ENCODE measurements at regions not wholly inside any gene's neighbourhood (a gene's known extent, or its start where the extent isn't known, plus 50 kb on each side); places are given as distances from the start of the nearest gene placed in this dataset.
A peak's percentile ranks its signal among the peaks of the same experiment; 100 is the strongest.

GRCh38 chr6:141354191-141354955, 778.4 kb upstream of the GJE1 start:
- Histone ChIP-seq H3K36me3 (ENCODE audit: control insufficient read depth, insufficient read depth, low read length) (no peaks in the 10 kb centered on the region), H3K4me1 (ENCODE audit: control insufficient read depth, insufficient read depth, low read length) (no peaks in the 10 kb centered on the region), H3K27me3 (ENCODE audit: control insufficient read depth, insufficient read depth, low read length) (no peaks in the 10 kb centered on the region), H3K4me3 (ENCODE audit: low read depth, low read length) (no peak overlapping the region), H3K27ac (ENCODE audit: low read depth, low read length) (no peak overlapping the region), H3K9me3 (ENCODE audit: control insufficient read depth, insufficient read depth, low read length) (no peaks in the 10 kb centered on the region)
- DNase-seq (ENCODE audit: low read depth in 4 of 6, low spot score in 6 of 6) = peak in 1 of 6 donors; percentile 28
- WGBS (ENCODE audit: insufficient coverage) = 100% methylated on average over 1 of the region's 4 CpGs

- Histone ChIP-seq H3K4me3 (ENCODE audit: low read depth, low read length) (no peak overlapping the region), H3K27ac (ENCODE audit: low read depth, low read length) (no peak overlapping the region), H3K9me3 (ENCODE audit: control insufficient read depth, insufficient read depth, low read length) (no peaks in the 10 kb centered on the region), H3K36me3 (ENCODE audit: control insufficient read depth, insufficient read depth, low read length) (no peaks in the 10 kb centered on the region), H3K27me3 (ENCODE audit: control insufficient read depth, insufficient read depth, low read length) (no peaks in the 10 kb centered on the region), H3K4me1 (ENCODE audit: control insufficient read depth, insufficient read depth, low read length) (no peaks in the 10 kb centered on the region)
- DNase-seq (ENCODE audit: low read depth in 4 of 6, low spot score in 6 of 6) = no peak
- WGBS (ENCODE audit: insufficient coverage) = no CpG with 5 or more reads among the region's 1 CpG
Measured at GRCh38 chr6:141351721-141352120, 781.0 kb upstream of the GJE1 start.

- Histone ChIP-seq H3K36me3 (ENCODE audit: control insufficient read depth, insufficient read depth, low read length) (no peaks in the 10 kb centered on the region), H3K4me1 (ENCODE audit: control insufficient read depth, insufficient read depth, low read length) (no peaks in the 10 kb centered on the region), H3K4me3 (ENCODE audit: low read depth, low read length) (no peak overlapping the region), H3K27ac (ENCODE audit: low read depth, low read length) (no peak overlapping the region), H3K27me3 (ENCODE audit: control insufficient read depth, insufficient read depth, low read length) (no peaks in the 10 kb centered on the region), H3K9me3 (ENCODE audit: control insufficient read depth, insufficient read depth, low read length) (no peaks in the 10 kb centered on the region)
- DNase-seq (ENCODE audit: low read depth in 4 of 6, low spot score in 6 of 6) = no peak
- WGBS (ENCODE audit: insufficient coverage) = no CpG with 5 or more reads among the region's 1 CpG
Measured at GRCh38 chr6:141349710-141350109, 783.0 kb upstream of the GJE1 start.

GRCh38 chr6:141347906-141348492, 784.7 kb upstream of the GJE1 start:
- WGBS (ENCODE audit: insufficient coverage) = 100% methylated on average over 1 of the region's 3 CpGs
- H3K27me3 ChIP-seq (ENCODE audit: control insufficient read depth, insufficient read depth, low read length) = no peaks in the 10 kb centered on the region
- no peak for DNase-seq (ENCODE audit: low read depth in 4 of 6, low spot score in 6 of 6)
- no peaks in the 10 kb centered on the region for H3K9me3 ChIP-seq (ENCODE audit: control insufficient read depth, insufficient read depth, low read length)
- H3K4me1 ChIP-seq (ENCODE audit: control insufficient read depth, insufficient read depth, low read length) = no peaks in the 10 kb centered on the region
- no peak overlapping the region for H3K4me3 ChIP-seq (ENCODE audit: low read depth, low read length)
- H3K27ac ChIP-seq (ENCODE audit: low read depth, low read length) = no peak overlapping the region
- H3K36me3 ChIP-seq (ENCODE audit: control insufficient read depth, insufficient read depth, low read length) = no peaks in the 10 kb centered on the region

GRCh38 chr6:141347086-141347485, 785.6 kb upstream of the GJE1 start:
- DNase-seq (ENCODE audit: low read depth in 4 of 6, low spot score in 6 of 6) = peak in 1 of 6 donors; percentile 6
- Histone ChIP-seq H3K27ac (ENCODE audit: low read depth, low read length) (no peak overlapping the region), H3K27me3 (ENCODE audit: control insufficient read depth, insufficient read depth, low read length) (no peaks in the 10 kb centered on the region), H3K36me3 (ENCODE audit: control insufficient read depth, insufficient read depth, low read length) (no peaks in the 10 kb centered on the region), H3K4me1 (ENCODE audit: control insufficient read depth, insufficient read depth, low read length) (no peaks in the 10 kb centered on the region), H3K9me3 (ENCODE audit: control insufficient read depth, insufficient read depth, low read length) (no peaks in the 10 kb centered on the region), H3K4me3 (ENCODE audit: low read depth, low read length) (no peak overlapping the region)
- WGBS (ENCODE audit: insufficient coverage) = no CpG with 5 or more reads among the region's 1 CpG

- no peak for DNase-seq (ENCODE audit: low read depth in 4 of 6, low spot score in 6 of 6)
- Histone ChIP-seq H3K27ac (ENCODE audit: low read depth, low read length) (no peak overlapping the region), H3K9me3 (ENCODE audit: control insufficient read depth, insufficient read depth, low read length) (no peaks in the 10 kb centered on the region), H3K4me3 (ENCODE audit: low read depth, low read length) (no peak overlapping the region), H3K4me1 (ENCODE audit: control insufficient read depth, insufficient read depth, low read length) (no peaks in the 10 kb centered on the region), H3K36me3 (ENCODE audit: control insufficient read depth, insufficient read depth, low read length) (no peaks in the 10 kb centered on the region), H3K27me3 (ENCODE audit: control insufficient read depth, insufficient read depth, low read length) (no peaks in the 10 kb centered on the region)
- 100% methylated on average over 1 of the region's 1 CpG for WGBS (ENCODE audit: insufficient coverage)
Measured at GRCh38 chr6:141346535-141346934, 786.2 kb upstream of the GJE1 start.

- Histone ChIP-seq H3K27me3 (ENCODE audit: control insufficient read depth, insufficient read depth, low read length) (no peaks in the 10 kb centered on the region), H3K4me1 (ENCODE audit: control insufficient read depth, insufficient read depth, low read length) (no peaks in the 10 kb centered on the region), H3K36me3 (ENCODE audit: control insufficient read depth, insufficient read depth, low read length) (no peaks in the 10 kb centered on the region), H3K9me3 (ENCODE audit: control insufficient read depth, insufficient read depth, low read length) (peaks cover 2% of the 10 kb centered on the region), H3K27ac (ENCODE audit: low read depth, low read length) (no peak overlapping the region), H3K4me3 (ENCODE audit: low read depth, low read length) (no peak overlapping the region)
- WGBS (ENCODE audit: insufficient coverage) = no CpG with 5 or more reads among the region's 2 CpGs
- DNase-seq (ENCODE audit: low read depth in 4 of 6, low spot score in 6 of 6) = no peak
Measured at GRCh38 chr6:141337191-141337590, 795.5 kb upstream of the GJE1 start.

GRCh38 chr6:141335477-141336273, 797.0 kb upstream of the GJE1 start:
- Histone ChIP-seq H3K9me3 (ENCODE audit: control insufficient read depth, insufficient read depth, low read length) (no peaks in the 10 kb centered on the region), H3K27me3 (ENCODE audit: control insufficient read depth, insufficient read depth, low read length) (no peaks in the 10 kb centered on the region), H3K36me3 (ENCODE audit: control insufficient read depth, insufficient read depth, low read length) (no peaks in the 10 kb centered on the region), H3K27ac (ENCODE audit: low read depth, low read length) (no peak overlapping the region), H3K4me1 (ENCODE audit: control insufficient read depth, insufficient read depth, low read length) (no peaks in the 10 kb centered on the region), H3K4me3 (ENCODE audit: low read depth, low read length) (no peak overlapping the region)
- no peak for DNase-seq (ENCODE audit: low read depth in 4 of 6, low spot score in 6 of 6)
- no CpG with 5 or more reads among the region's 4 CpGs for WGBS (ENCODE audit: insufficient coverage)

GRCh38 chr6:141326925-141327324, 805.8 kb upstream of the GJE1 start:
- H3K9me3 ChIP-seq (ENCODE audit: control insufficient read depth, insufficient read depth, low read length) = peaks cover 2% of the 10 kb centered on the region
- no peak overlapping the region for H3K27ac ChIP-seq (ENCODE audit: low read depth, low read length)
- no peaks in the 10 kb centered on the region for H3K4me1 ChIP-seq (ENCODE audit: control insufficient read depth, insufficient read depth, low read length)
- H3K36me3 ChIP-seq (ENCODE audit: control insufficient read depth, insufficient read depth, low read length) = no peaks in the 10 kb centered on the region
- no peak for DNase-seq (ENCODE audit: low read depth in 4 of 6, low spot score in 6 of 6)
- H3K4me3 ChIP-seq (ENCODE audit: low read depth, low read length) = no peak overlapping the region
- H3K27me3 ChIP-seq (ENCODE audit: control insufficient read depth, insufficient read depth, low read length) = no peaks in the 10 kb centered on the region
